Endothelial cell of umbilical vein (primary cell): ENCODE measurements at regions not wholly inside any gene's neighbourhood (a gene's known extent, or its start where the extent isn't known, plus 50 kb on each side); places are given as distances from the start of the nearest gene placed in this dataset.

Experiments
- BruUV-seq: library from RNA; stranded (reverse); fragments of 400-500 nt; replicated peaks from 2 replicates; lab custom pipeline; 2021; lab: Mats Ljungman, UMichigan
- CTCF ChIA-PET: fragments of 300-600, 350-600 bp; sonication (Branson Sonifier 250); formaldehyde crosslinking; loops from one replicate; lab custom pipeline; 2021; ENCODE audit warnings: antibody characterized with exemption, inconsistent platforms; lab: Charles Lee
- POLR2A ChIA-PET: fragments of 300-600, 350-600 bp; sonication (Branson Sonifier 250); formaldehyde crosslinking; loops from one replicate; lab custom pipeline; 2021; ENCODE audit warnings: antibody characterized with exemption, inconsistent platforms; lab: Charles Lee
- DNase-seq: peaks from one replicate; pipeline ENCODE4 v3.0.0-alpha.2; 2011; ENCODE audit warnings: low read depth, low spot score
- FAIRE-seq: peaks from 2 replicates; lab custom pipeline; 2011; peaks lifted over from hg19 to GRCh38; lab: Jason Lieb, UNC
- H2AFZ ChIP-seq: 2 replicates; pipeline ENCODE4 v1.6.0; 2012; ENCODE audit warnings: low read depth, low read length, control low read depth, inconsistent platforms
- H3K27ac ChIP-seq: 2 replicates; pipeline ENCODE4 v1.5.1; 2011; ENCODE audit warnings: low read depth, mild to moderate bottlenecking, control low read depth, low read length, moderate library complexity; ENCODE audit not compliant: insufficient read depth
- H3K27me3 ChIP-seq, 2 experiments: 2 replicates each; pipeline versions ENCODE4 v1.6.0 to v1.6.1; 2011; ENCODE audit warnings: low read length in 2 of 2, mixed read lengths in 1 of 2; ENCODE audit not compliant: control insufficient read depth in 2 of 2, insufficient read depth in 2 of 2
- H3K36me3 ChIP-seq, 2 experiments: 2 replicates in 1 of 2; 3 replicates in 1 of 2; pipeline ENCODE4 v1.5.1; 2011; ENCODE audit warnings: low read length in 2 of 2, mild to moderate bottlenecking in 1 of 2, moderate library complexity in 1 of 2; ENCODE audit not compliant: control insufficient read depth in 2 of 2, insufficient read depth in 2 of 2; ENCODE audit errors: extremely low read depth in 1 of 2
- H3K4me1 ChIP-seq: 3 replicates; pipeline ENCODE4 v1.5.1; 2011; ENCODE audit warnings: mild to moderate bottlenecking, low read length; ENCODE audit not compliant: control insufficient read depth, insufficient read depth; ENCODE audit errors: extremely low read depth
- H3K4me2 ChIP-seq: 2 replicates; pipeline ENCODE4 v1.6.1; 2011; ENCODE audit warnings: low read length, control low read depth, mixed read lengths; ENCODE audit not compliant: insufficient read depth
- H3K4me3 ChIP-seq, 3 experiments: fragments of 200-600 bp in 1 of 3; sonication (generic), shearing (Covaris generic) in 1 of 3; replicated peaks in 1 of 3; 2 replicates each; pipeline ENCODE4 v1.5.1; 2011 to 2016; ENCODE audit warnings: control low read depth in 3 of 3, low read length in 3 of 3, mild to moderate bottlenecking in 2 of 3, inconsistent platforms in 1 of 3, low read depth in 1 of 3, moderate library complexity in 1 of 3; ENCODE audit not compliant: insufficient read depth in 1 of 3
- H3K79me2 ChIP-seq: 2 replicates; pipeline ENCODE4 v1.6.0; 2012; ENCODE audit warnings: low read length, inconsistent platforms; ENCODE audit not compliant: control insufficient read depth, insufficient read depth
- H3K9ac ChIP-seq: replicated peaks from 2 replicates; pipeline ENCODE3; 2011; ENCODE audit warnings: low read length, control low read depth; ENCODE audit not compliant: insufficient read depth; ENCODE audit errors: extremely low read depth
- H3K9me1 ChIP-seq: replicated peaks from 3 replicates; pipeline ENCODE4 v1.6.0; 2011; ENCODE audit warnings: mild to moderate bottlenecking, low read length; ENCODE audit not compliant: control insufficient read depth, insufficient read depth; ENCODE audit errors: extremely low read depth
- H3K9me3 ChIP-seq: replicated peaks from 2 replicates; pipeline ENCODE4 v1.5.1; 2012; ENCODE audit warnings: low read length, inconsistent platforms; ENCODE audit not compliant: control insufficient read depth, insufficient read depth
- H4K20me1 ChIP-seq: replicated peaks from 2 replicates; pipeline ENCODE3; 2011; ENCODE audit warnings: mild to moderate bottlenecking, low read length; ENCODE audit not compliant: control insufficient read depth, insufficient read depth; ENCODE audit errors: extremely low read depth
- EZH2 ChIP-seq: IDR thresholded peaks from 2 replicates; pipeline ENCODE4 v1.6.1; 2012; ENCODE audit warnings: borderline replicate concordance, low read depth, mild to moderate bottlenecking, moderate library complexity, low read length, inconsistent platforms; ENCODE audit not compliant: severe bottlenecking
- FOS ChIP-seq: IDR thresholded peaks from 2 replicates; pipeline ENCODE4 v1.6.1; 2011; ENCODE audit warnings: mild to moderate bottlenecking, low read length, moderate library complexity, borderline replicate concordance; ENCODE audit not compliant: insufficient read depth
- GATA2 ChIP-seq: IDR thresholded peaks from 2 replicates; pipeline ENCODE4 v1.7.0; 2011; ENCODE audit warnings: low read depth, mild to moderate bottlenecking, moderate library complexity, mixed read lengths, low read length; ENCODE audit not compliant: insufficient read length, insufficient read depth
- JUN ChIP-seq: IDR thresholded peaks from 2 replicates; pipeline ENCODE4 v1.6.1; 2011; ENCODE audit warnings: borderline replicate concordance, low read depth; ENCODE audit not compliant: insufficient read length, insufficient read depth
- MAX ChIP-seq: IDR thresholded peaks from 2 replicates; pipeline ENCODE4 v1.6.1; 2011; ENCODE audit not compliant: insufficient read depth, insufficient read length
- MYC ChIP-seq: IDR thresholded peaks from one replicate; pipeline ENCODE4 v1.6.1; 2011; ENCODE audit warnings: mild to moderate bottlenecking, low read depth, low read length
- POLR2A ChIP-seq: IDR thresholded peaks from 2 replicates; pipeline ENCODE4 v1.6.1; 2012; ENCODE audit warnings: low read depth, mild to moderate bottlenecking, control low read depth, low read length
- POLR2AphosphoS5 ChIP-seq: IDR thresholded peaks from 2 replicates; pipeline ENCODE4 v1.6.1; 2012; ENCODE audit warnings: low read depth, mild to moderate bottlenecking, control low read depth, low read length, moderate library complexity; ENCODE audit not compliant: insufficient read depth
- dilution Hi-C: fragments of 300-500 bp; cut with MboI; formaldehyde crosslinking; loops from one replicate; pipeline ENCODE4 v1.15.0; 2019; ENCODE audit warnings: low sequenced_read_pairs; ENCODE audit not compliant: extremely low pct_ligation_motif_present
- intact Hi-C: fragments of 100-400 bp; cut with micrococcal nuclease; formaldehyde crosslinking; loops from one replicate; pipeline ENCODE4 v1.10.0; 2022
- TF ChIP-seq, protein P1 (sequence below), 2 donors: IDR thresholded peaks; 1 replicate in 1 of 2; 2 replicates in 1 of 2; pipeline ENCODE4 v1.5.1; 2011; ENCODE audit warnings: low read length in 2 of 2, mild to moderate bottlenecking in 2 of 2, moderate library complexity in 2 of 2, control low read depth in 1 of 2, inconsistent platforms in 1 of 2, low read depth in 1 of 2; ENCODE audit not compliant: insufficient read depth in 1 of 2; ENCODE audit errors: extremely low read depth in 1 of 2

DNA sequence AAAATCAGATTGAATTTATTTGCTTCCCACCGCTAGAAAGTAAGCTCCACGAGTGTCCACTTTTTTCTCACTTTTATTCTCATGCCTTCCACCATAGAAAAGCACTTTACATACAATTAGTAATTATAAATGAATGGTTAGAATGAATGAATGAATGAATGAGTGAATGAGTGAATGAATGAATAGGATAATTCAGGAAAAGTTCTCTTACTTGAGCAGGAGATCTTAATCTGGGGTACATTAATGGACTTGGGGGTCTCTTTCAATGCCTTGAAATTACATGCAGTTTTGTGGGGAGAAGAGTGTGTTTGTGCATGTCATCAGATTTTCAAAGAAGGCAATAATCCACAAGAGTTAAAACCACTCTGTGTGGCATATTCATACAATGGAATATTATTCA, 229.9 kb upstream of the NR4A3 start:
- intact Hi-C loops (no loop called here), dilution Hi-C loops (no loop called here)
- no peaks in the 10 kb centered on the region for H3K79me2 ChIP-seq
- CTCF ChIA-PET = no interaction called here
- no peaks in the 10 kb centered on the region for H4K20me1 ChIP-seq
- no peak overlapping the region for H3K9ac ChIP-seq
- BruUV-seq = no TSS peak
- no peak overlapping the region for H3K27ac ChIP-seq
- no peak for FAIRE-seq
- H3K9me1 ChIP-seq = no peaks in the 10 kb centered on the region
- no peak overlapping the region for H3K4me2 ChIP-seq
- no peak overlapping the region for H2AFZ ChIP-seq
- no peaks in the 10 kb centered on the region for H3K4me1 ChIP-seq
- no peak overlapping the region for H3K4me3 ChIP-seq
- POLR2A ChIA-PET = no interaction called here
- H3K27me3 ChIP-seq = no peaks in the 10 kb centered on the region
- TF ChIP-seq GATA2 (no peak), POLR2AphosphoS5 (no peak), JUN (no peak), POLR2A (no peak), MYC (no peak), EZH2 (no peak)
- no peaks in the 10 kb centered on the region for H3K36me3 ChIP-seq
- no peak for DNase-seq
- H3K9me3 ChIP-seq = no peaks in the 10 kb centered on the region

DNA sequence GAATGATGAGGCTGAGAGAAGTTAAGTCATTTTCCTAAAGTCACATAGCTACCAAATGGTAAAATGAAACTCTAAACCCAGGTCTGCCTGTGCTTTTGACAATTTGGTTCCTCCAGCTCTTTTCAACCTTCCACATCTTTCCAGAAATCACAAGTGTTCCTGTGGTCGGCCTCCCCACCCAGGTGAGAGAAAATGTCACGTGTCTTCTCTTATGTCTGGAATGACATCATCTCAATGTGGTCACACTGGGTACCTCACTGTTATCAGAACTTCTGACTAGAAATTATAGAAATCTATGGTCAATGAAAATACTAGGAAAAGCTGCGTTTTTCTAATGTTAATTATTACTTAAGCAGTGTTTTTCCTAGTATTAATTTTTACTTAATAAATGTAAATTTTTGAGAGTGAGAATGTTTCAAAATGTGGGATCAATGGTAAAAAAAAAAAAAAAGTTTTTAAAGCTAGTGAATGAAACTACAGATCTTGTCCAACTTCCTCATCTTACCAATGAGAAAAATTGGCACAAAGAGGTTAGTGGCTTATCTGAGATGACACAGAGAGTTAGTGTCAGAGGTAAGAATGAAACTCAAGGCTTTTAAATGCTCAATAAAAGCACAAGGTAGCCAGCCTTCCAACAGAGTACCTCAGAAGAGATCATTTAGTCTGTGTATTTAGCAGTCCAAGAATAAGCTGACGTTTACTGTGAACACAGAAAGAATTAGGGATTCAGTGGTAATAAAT, 228.7 kb upstream of the NR4A3 start:
- Histone ChIP-seq H3K4me2 (no peak overlapping the region), H3K27me3 (no peaks in the 10 kb centered on the region), H4K20me1 (no peaks in the 10 kb centered on the region), H3K4me1 (no peaks in the 10 kb centered on the region), H3K9me3 (no peaks in the 10 kb centered on the region), H3K79me2 (no peaks in the 10 kb centered on the region), H3K27ac (no peak overlapping the region), H3K4me3 (no peak overlapping the region), H3K36me3 (no peaks in the 10 kb centered on the region), H2AFZ (no peak overlapping the region), H3K9me1 (no peaks in the 10 kb centered on the region), H3K9ac (no peak overlapping the region)
- CTCF ChIA-PET = no interaction called here
- FAIRE-seq (no peak), DNase-seq (no peak)
- TF ChIP-seq POLR2A = no peak
- TF ChIP-seq EZH2 = no peak
- no peak for TF ChIP-seq GATA2
- TF ChIP-seq FOS = no peak
- TF ChIP-seq, protein P1, sequence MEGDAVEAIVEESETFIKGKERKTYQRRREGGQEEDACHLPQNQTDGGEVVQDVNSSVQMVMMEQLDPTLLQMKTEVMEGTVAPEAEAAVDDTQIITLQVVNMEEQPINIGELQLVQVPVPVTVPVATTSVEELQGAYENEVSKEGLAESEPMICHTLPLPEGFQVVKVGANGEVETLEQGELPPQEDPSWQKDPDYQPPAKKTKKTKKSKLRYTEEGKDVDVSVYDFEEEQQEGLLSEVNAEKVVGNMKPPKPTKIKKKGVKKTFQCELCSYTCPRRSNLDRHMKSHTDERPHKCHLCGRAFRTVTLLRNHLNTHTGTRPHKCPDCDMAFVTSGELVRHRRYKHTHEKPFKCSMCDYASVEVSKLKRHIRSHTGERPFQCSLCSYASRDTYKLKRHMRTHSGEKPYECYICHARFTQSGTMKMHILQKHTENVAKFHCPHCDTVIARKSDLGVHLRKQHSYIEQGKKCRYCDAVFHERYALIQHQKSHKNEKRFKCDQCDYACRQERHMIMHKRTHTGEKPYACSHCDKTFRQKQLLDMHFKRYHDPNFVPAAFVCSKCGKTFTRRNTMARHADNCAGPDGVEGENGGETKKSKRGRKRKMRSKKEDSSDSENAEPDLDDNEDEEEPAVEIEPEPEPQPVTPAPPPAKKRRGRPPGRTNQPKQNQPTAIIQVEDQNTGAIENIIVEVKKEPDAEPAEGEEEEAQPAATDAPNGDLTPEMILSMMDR (IDR thresholded peaks at IDR 0.05; ENCODE audit: extremely low read depth in 1 of 2, insufficient read depth in 1 of 2, low read depth in 1 of 2, low read length in 2 of 2) = no peak
- TF ChIP-seq MYC = no peak
- no peak for TF ChIP-seq POLR2AphosphoS5
- no peak for TF ChIP-seq JUN
- TF ChIP-seq MAX = no peak
- POLR2A ChIA-PET = no interaction called here
- dilution Hi-C loops = no loop called here
- intact Hi-C loops = no loop called here
- BruUV-seq = no TSS peak
